ENCODE measurements at regions not wholly inside any gene's neighbourhood (a gene's known extent, or its start where the extent isn't known, plus 50 kb on each side); places are given as distances from the start of the nearest gene placed in this dataset.

GRCh38 chr20:60327971-60328660, 369.9 kb downstream of the CDH26 start:
- no peak for TF ChIP-seq CTCF (IDR thresholded peaks at IDR 0.05; ENCODE audit: low read depth, low read length)
- no peak overlapping the region for H3K4me3 ChIP-seq (ENCODE audit: low read depth, low read length)

DNA sequence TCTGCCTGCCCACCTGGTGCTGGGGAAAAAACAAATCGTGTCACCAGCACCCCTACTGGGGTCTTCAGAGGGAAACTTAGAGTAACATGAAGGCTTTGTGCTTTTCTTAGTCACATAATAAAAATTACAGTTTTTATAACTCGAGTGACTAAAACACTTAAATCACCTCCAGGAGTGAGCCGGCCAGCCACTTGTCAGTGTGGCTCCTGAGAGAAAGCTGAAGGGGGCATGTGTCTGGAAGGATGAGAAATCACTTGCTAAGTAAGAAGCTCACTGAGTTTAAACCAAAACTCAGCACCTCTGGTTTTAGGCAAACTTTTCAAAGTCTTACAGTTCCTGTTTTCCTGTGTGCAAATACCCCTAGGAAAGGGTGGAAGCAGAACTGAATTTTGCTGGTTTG, 372.2 kb downstream of the CDH26 start:
- no peak overlapping the region for H3K4me3 ChIP-seq (ENCODE audit: low read depth, low read length)
- TF ChIP-seq CTCF (IDR thresholded peaks at IDR 0.05; ENCODE audit: low read depth, low read length), result no peak

- TF ChIP-seq CTCF (IDR thresholded peaks at IDR 0.05; ENCODE audit: low read depth, low read length), result no peak
- H3K4me3 ChIP-seq (ENCODE audit: low read depth, low read length), result no peak overlapping the region
Observed at GRCh38 chr20:60331688-60332300, 373.6 kb downstream of the CDH26 start.

DNA sequence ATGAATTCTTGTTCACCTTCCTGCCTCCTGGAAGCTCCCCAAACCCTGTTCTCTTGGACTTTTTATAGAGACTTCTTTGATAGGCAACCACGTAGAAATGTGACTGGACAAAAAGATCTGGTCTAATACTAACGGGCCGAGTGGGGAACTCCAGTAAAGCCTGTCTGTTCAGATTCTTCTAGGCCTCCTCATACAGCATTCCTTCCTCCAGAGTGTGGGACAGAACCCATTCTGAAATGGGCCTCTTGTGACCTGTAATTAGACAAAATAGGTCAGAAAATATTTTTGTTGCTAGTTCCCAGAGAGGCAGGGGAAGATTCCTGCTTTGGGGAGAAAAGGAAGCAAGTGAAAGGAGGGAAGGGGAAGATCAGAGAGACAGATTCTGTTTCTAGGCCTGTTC, 374.3 kb downstream of the CDH26 start:
- no peak for TF ChIP-seq CTCF (IDR thresholded peaks at IDR 0.05; ENCODE audit: low read depth, low read length)
- no peak overlapping the region for H3K4me3 ChIP-seq (ENCODE audit: low read depth, low read length)

DNA sequence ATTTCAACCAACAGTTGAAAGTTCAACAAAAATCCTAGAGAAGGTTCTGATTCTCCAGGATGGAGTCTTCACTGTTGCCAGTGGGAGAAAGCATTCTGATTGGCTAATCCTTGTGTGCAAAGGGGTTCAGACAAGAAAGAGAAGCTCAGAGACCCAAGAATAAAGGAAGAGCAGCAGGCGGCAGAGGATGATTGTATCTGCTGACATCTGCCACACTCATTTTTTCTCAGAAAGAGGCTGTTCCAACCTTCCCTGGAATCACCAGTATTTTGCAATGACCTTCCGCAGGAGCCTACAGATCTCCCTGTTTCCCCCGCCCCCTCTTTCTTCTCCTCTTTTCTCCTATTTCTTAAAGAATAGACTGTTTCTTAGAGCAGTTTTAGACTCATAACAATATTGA, 376.7 kb downstream of the CDH26 start:
- TF ChIP-seq CTCF (IDR thresholded peaks at IDR 0.05; ENCODE audit: low read depth, low read length), result no peak
- no peak overlapping the region for H3K4me3 ChIP-seq (ENCODE audit: low read depth, low read length)

DNA sequence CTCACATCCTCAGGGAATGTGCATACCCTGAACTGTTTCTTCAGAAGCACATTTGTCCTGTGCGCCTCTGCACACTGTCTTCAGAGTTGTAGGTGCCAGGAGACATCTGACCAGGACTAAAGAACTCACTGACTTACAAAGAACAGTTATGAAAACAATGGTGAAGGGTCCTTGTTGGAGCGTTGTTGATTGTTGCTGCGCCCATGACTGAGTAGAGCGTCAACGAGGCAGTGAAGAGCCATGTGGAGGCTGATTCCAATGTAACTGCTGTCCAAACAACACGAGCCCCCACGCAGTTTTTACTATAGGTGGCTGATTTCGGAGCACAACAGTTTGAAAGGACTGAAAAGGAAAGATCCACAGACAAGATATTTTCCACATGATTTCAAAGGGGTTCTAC, 380.3 kb downstream of the CDH26 start:
- TF ChIP-seq CTCF (IDR thresholded peaks at IDR 0.05; ENCODE audit: low read depth, low read length), result no peak
- no peak overlapping the region for H3K4me3 ChIP-seq (ENCODE audit: low read depth, low read length)

DNA sequence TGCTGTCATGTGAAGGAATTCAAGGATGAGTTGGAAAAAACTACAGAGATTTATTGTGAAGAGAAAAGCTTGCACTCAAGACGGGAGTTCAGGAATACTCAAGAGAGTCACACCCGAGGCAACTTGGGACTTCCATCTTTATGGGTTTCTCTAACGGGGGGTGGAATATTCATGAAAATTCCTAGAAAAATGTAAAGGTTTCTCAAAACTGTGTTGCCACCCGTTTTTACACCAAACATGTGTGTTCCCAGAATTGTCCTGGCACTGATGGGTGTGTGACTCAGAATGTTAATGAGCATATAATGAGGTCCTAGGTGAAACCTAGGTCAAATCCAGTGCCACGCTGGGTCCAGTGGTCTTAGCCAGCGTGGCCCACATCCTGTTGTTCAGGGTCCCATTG, 381.5 kb downstream of the CDH26 start:
- no peak overlapping the region for H3K4me3 ChIP-seq (ENCODE audit: low read depth, low read length)
- TF ChIP-seq CTCF (IDR thresholded peaks at IDR 0.05; ENCODE audit: low read depth, low read length), result no peak
